Central memory CD8-positive, alpha-beta T cell (primary cell): ENCODE measurements at regions not wholly inside any gene's neighbourhood (a gene's known extent, or its start where the extent isn't known, plus 50 kb on each side); places are given as distances from the start of the nearest gene placed in this dataset.

Experiments used
- ATAC-seq: fragments of 150-1000 bp; cut with Tn5 transposase; replicated peaks from 2 replicates; pipeline ENCODE4 v1.10.0; 2022; ENCODE audit warnings: mild to moderate bottlenecking, moderate FRiP score, moderate number of reproducible peaks; ENCODE audit not compliant: poor library complexity, severe bottlenecking; ENCODE audit errors: extremely low read depth
- DNase-seq, 2 donors: peaks; one replicate each; pipeline ENCODE4 v3.0.0; 2021; ENCODE audit warnings: low spot score in 2 of 2
- H3K27ac Mint-ChIP-seq: one replicate; pipeline ENCODE4 v1.8.0; 2022; ENCODE audit warnings: low read depth, mild to moderate bottlenecking, moderate library complexity, mixed read lengths
- H3K27me3 Mint-ChIP-seq: one replicate; pipeline ENCODE4 v1.8.0; 2022; ENCODE audit warnings: mixed read lengths
- H3K36me3 Mint-ChIP-seq: one replicate; pipeline ENCODE4 v1.8.0; 2022; ENCODE audit warnings: mild to moderate bottlenecking, moderate library complexity, mixed read lengths; ENCODE audit not compliant: insufficient read depth
- H3K4me1 Mint-ChIP-seq: one replicate; pipeline ENCODE4 v1.8.0; 2022; ENCODE audit warnings: mixed read lengths
- H3K4me3 Mint-ChIP-seq: one replicate; pipeline ENCODE4 v1.8.0; 2022; ENCODE audit warnings: mild to moderate bottlenecking, moderate library complexity, mixed read lengths
- H3K9me3 Mint-ChIP-seq: one replicate; pipeline ENCODE4 v1.8.0; 2022; ENCODE audit warnings: mixed read lengths

DNA sequence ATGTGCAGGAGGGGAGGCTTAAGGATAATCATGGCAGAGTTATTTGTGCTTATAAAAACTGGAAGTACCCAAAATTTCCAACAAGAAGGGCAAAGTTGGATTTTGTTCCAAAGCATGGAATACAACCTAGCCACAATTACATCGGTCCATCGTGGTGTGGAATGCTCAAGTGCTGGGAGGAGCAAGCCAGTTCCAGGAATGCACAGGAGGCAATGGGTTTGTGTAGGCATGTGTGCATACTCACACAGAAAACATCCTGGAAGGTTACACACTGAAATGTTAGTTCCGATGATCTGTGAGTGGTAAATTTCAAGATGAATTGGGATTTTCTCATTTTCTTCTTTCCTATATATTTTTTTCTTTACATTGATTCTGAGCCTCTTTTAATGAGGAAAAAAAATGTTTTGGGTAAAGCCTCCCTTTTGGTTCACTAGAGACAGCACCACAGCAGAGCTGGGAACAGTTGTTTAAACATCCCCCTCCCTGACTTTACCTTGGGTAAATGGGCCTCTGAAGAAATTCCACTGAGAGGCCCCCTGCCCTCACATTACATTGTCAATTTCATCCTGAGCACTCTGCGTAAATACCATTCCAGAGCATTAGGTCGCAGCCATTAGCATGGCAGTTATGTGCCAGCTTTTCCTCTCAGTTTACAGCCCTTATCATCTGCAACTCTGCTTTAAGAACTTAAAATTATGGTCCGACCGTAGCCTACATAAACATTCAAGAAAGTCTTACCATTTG lies 122.0 kb downstream of the UQCRFS1 start:
- Mint-ChIP-seq H3K27ac (no peak overlapping the region), H3K36me3 (no peaks in the 10 kb centered on the region), H3K27me3 (peaks cover 14% of the 10 kb centered on the region), H3K4me3 (no peak overlapping the region), H3K4me1 (no peaks in the 10 kb centered on the region), H3K9me3 (no peaks in the 10 kb centered on the region)
- DNase-seq, result no peak
- no peak for ATAC-seq

GRCh38 chr19:29089315-29089870 lies 123.6 kb downstream of the UQCRFS1 start:
- DNase-seq (no peak), ATAC-seq (no peak)
- no peak overlapping the region for H3K4me3 Mint-ChIP-seq
- H3K27me3 Mint-ChIP-seq, result peaks cover 29% of the 10 kb centered on the region
- no peak overlapping the region for H3K27ac Mint-ChIP-seq
- no peaks in the 10 kb centered on the region for H3K9me3 Mint-ChIP-seq
- no peaks in the 10 kb centered on the region for H3K36me3 Mint-ChIP-seq
- H3K4me1 Mint-ChIP-seq, result no peaks in the 10 kb centered on the region

DNA sequence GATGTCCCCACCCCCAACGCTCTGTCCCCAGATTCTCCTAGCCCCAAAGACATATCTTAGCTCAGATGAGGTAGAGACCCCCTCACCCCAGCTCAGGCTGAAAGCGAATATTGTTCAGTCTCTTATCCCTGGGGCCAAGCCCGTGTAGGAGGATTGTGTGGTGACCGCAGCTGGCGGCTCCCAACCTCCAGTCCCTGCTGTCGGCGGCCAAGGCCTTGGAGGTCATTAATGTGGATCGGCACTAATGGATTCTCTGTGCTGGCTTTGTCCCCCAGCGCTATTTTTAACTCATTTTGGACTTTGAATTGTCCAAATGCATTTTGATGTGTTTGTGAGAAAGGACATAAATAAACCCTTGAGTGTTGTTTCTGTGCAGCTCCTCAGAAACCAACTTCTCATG lies 124.2 kb downstream of the UQCRFS1 start:
- ATAC-seq, result no peak
- H3K4me1 Mint-ChIP-seq, result no peaks in the 10 kb centered on the region
- no peak overlapping the region for H3K4me3 Mint-ChIP-seq
- H3K9me3 Mint-ChIP-seq, result no peaks in the 10 kb centered on the region
- H3K27ac Mint-ChIP-seq, result no peak overlapping the region
- H3K36me3 Mint-ChIP-seq, result no peaks in the 10 kb centered on the region
- DNase-seq, result no peak
- H3K27me3 Mint-ChIP-seq, result peaks cover 36% of the 10 kb centered on the region

DNA sequence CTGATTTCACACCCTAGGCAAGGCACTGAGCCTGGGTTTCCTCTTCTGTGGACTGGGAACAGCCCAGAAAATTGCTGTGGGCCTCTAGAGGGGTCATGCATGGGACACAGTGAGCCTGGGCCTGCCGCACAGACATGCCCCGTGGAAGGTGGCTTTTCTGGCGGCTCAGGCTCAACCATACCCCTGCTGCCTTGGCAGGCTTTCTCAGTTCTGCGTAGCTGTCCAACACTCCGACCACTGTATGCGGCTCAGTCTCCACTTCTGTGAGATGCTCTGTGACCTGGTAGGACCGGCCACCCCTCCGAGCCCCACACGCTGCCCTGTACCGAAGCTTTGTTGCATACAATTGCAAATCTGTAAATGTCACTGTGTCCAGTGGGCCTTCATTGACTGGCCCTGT lies 126.3 kb downstream of the UQCRFS1 start:
- no peaks in the 10 kb centered on the region for H3K4me1 Mint-ChIP-seq
- H3K27ac Mint-ChIP-seq, result no peak overlapping the region
- peaks cover 37% of the 10 kb centered on the region for H3K27me3 Mint-ChIP-seq
- H3K9me3 Mint-ChIP-seq, result no peaks in the 10 kb centered on the region
- ATAC-seq (no peak), DNase-seq (no peak)
- H3K36me3 Mint-ChIP-seq, result no peaks in the 10 kb centered on the region
- no peak overlapping the region for H3K4me3 Mint-ChIP-seq

DNA sequence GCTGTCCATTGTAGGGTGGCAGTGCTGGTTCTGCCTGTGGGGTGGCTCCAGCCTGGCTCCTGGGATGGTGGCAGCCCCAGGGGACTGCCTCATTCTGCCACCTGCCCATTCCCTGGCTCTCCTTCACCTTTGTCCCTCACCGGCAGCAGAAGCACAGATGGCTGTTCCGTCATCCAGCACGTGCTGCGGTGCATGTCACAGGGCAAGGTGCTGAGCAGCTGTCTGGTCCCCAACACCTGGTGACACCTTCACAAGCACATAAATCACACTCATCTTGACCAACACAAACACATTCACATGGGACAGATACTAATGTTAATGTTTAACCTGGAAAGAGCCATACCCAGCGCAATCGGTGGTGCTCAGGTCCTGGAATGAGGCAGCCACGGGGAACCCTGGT lies 126.8 kb downstream of the UQCRFS1 start:
- Mint-ChIP-seq H3K36me3 (no peaks in the 10 kb centered on the region), H3K9me3 (no peaks in the 10 kb centered on the region), H3K27me3 (peaks cover 37% of the 10 kb centered on the region), H3K27ac (no peak overlapping the region), H3K4me3 (no peak overlapping the region), H3K4me1 (peaks cover under 1% of the 10 kb centered on the region)
- DNase-seq (no peak), ATAC-seq (no peak)

DNA sequence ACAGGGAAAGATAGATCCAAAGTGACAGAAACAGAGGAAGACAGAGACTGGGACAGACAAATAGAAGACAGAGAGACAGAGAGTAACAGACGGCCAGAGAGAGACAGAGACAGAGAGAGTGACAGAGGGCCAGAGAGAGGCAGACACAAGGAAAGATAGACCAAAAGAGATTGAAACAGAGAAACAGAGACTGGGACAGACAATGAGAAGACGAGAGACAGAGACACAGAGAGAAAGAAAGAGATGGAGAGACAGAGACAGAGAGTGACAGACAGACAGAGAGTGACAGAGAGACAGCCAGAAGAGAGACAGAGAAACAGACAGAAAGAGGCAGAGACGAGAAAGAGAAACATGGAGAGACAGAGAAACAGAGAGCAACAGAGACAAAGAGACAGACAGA lies 127.3 kb downstream of the UQCRFS1 start:
- H3K27me3 Mint-ChIP-seq, result peaks cover 37% of the 10 kb centered on the region
- DNase-seq, result no peak
- no peak overlapping the region for H3K4me3 Mint-ChIP-seq
- H3K4me1 Mint-ChIP-seq, result peaks cover 5% of the 10 kb centered on the region
- H3K9me3 Mint-ChIP-seq, result no peaks in the 10 kb centered on the region
- no peaks in the 10 kb centered on the region for H3K36me3 Mint-ChIP-seq
- no peak for ATAC-seq
- H3K27ac Mint-ChIP-seq, result no peak overlapping the region

- no peak for ATAC-seq
- no peak for DNase-seq
- H3K27me3 Mint-ChIP-seq, result peaks cover 37% of the 10 kb centered on the region
- no peak overlapping the region for H3K27ac Mint-ChIP-seq
- H3K4me3 Mint-ChIP-seq, result no peak overlapping the region
- H3K9me3 Mint-ChIP-seq, result no peaks in the 10 kb centered on the region
- peaks cover 5% of the 10 kb centered on the region for H3K4me1 Mint-ChIP-seq
- no peaks in the 10 kb centered on the region for H3K36me3 Mint-ChIP-seq
Measured at GRCh38 chr19:29085206-29085605, 127.7 kb downstream of the UQCRFS1 start.

DNA sequence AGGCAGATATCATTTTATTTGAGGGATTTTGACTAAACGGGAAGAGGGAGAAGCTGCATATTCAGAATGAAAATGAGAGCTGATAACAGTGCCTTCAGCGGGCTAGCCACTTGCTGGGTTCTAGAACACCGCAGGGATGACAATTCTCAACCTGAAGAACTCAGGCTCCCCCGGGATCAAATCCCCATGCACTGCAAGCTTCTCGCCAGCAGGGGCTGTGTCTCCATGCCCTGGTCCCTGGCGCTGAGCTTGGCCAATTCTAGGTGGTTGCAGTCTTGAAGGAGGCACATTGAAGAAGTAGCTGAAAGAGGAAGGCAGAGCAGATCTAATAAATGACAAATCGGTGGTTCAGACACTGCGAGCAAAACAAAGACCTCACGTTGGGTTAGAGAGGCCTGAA lies 128.7 kb downstream of the UQCRFS1 start:
- Mint-ChIP-seq H3K4me3 (no peak overlapping the region), H3K36me3 (no peaks in the 10 kb centered on the region), H3K27me3 (peaks cover 37% of the 10 kb centered on the region), H3K9me3 (no peaks in the 10 kb centered on the region), H3K4me1 (peaks cover 5% of the 10 kb centered on the region), H3K27ac (no peak overlapping the region)
- no peak for DNase-seq
- no peak for ATAC-seq

GRCh38 chr19:29083863-29084262 lies 129.1 kb downstream of the UQCRFS1 start:
- H3K4me1 Mint-ChIP-seq, result peaks cover 5% of the 10 kb centered on the region
- peaks cover 37% of the 10 kb centered on the region for H3K27me3 Mint-ChIP-seq
- no peak overlapping the region for H3K27ac Mint-ChIP-seq
- H3K9me3 Mint-ChIP-seq, result no peaks in the 10 kb centered on the region
- H3K4me3 Mint-ChIP-seq, result no peak overlapping the region
- ATAC-seq (no peak), DNase-seq (no peak)
- no peaks in the 10 kb centered on the region for H3K36me3 Mint-ChIP-seq

- Mint-ChIP-seq H3K36me3 (no peaks in the 10 kb centered on the region), H3K27me3 (peaks cover 9% of the 10 kb centered on the region), H3K9me3 (no peaks in the 10 kb centered on the region), H3K4me3 (no peak overlapping the region), H3K4me1 (peaks cover 5% of the 10 kb centered on the region), H3K27ac (no peak overlapping the region)
- DNase-seq, result no peak
- no peak for ATAC-seq
Measured at GRCh38 chr19:29079356-29080032, 133.5 kb downstream of the UQCRFS1 start.

- H3K27ac Mint-ChIP-seq, result no peak overlapping the region
- no peaks in the 10 kb centered on the region for H3K27me3 Mint-ChIP-seq
- H3K4me1 Mint-ChIP-seq, result peaks cover 5% of the 10 kb centered on the region
- H3K9me3 Mint-ChIP-seq, result no peaks in the 10 kb centered on the region
- DNase-seq, result no peak
- ATAC-seq, result no peak
- no peaks in the 10 kb centered on the region for H3K36me3 Mint-ChIP-seq
- H3K4me3 Mint-ChIP-seq, result no peak overlapping the region
Measured at GRCh38 chr19:29076963-29077362, 136.0 kb downstream of the UQCRFS1 start.

DNA sequence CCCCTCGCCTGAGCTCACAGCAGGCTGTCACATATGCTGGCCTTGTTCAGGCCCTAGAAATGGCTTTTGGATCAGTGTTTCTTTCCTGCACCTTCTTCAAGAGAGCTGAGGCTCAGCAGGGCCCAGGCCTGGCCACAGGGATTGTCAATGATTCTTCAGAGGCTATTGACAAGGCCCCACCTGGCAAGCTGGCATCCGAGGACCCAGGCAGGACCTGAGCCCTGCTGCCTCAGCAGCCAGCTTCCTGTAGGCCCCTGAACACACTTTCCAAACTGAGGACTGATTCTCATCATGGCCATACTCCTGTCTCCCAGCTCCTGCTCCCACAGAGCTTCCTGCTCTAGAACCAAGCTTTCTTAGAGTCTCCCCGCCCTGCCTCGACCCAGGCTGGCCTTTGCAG lies 136.8 kb downstream of the UQCRFS1 start:
- DNase-seq (no peak), ATAC-seq (no peak)
- Mint-ChIP-seq H3K9me3 (no peaks in the 10 kb centered on the region), H3K4me3 (no peak overlapping the region), H3K4me1 (peaks cover 4% of the 10 kb centered on the region), H3K36me3 (no peaks in the 10 kb centered on the region), H3K27me3 (no peaks in the 10 kb centered on the region), H3K27ac (no peak overlapping the region)

- no peaks in the 10 kb centered on the region for H3K4me1 Mint-ChIP-seq
Measured at GRCh38 chr19:29075149-29075548, 137.8 kb downstream of the UQCRFS1 start.

More at GRCh38 chr19:29075149-29075548, 137.8 kb downstream of the UQCRFS1 start:
- H3K9me3 Mint-ChIP-seq, result no peaks in the 10 kb centered on the region
- H3K27me3 Mint-ChIP-seq, result no peaks in the 10 kb centered on the region
- peaks cover 2% of the 10 kb centered on the region for H3K36me3 Mint-ChIP-seq
- H3K4me3 Mint-ChIP-seq, result no peak overlapping the region
- ATAC-seq (no peak), DNase-seq (no peak)
- no peak overlapping the region for H3K27ac Mint-ChIP-seq
